ENCODE measurements at regions not wholly inside any gene's neighbourhood (a gene's known extent, or its start where the extent isn't known, plus 50 kb on each side); places are given as distances from the start of the nearest gene placed in this dataset.

GRCh38 chr7:119335405-119335804, 937.6 kb upstream of the KCND2 start:
- no peak for TF ChIP-seq CTCF (IDR thresholded peaks at IDR 0.05; ENCODE audit: low read depth, low read length, missing input control)
- no peak for TF ChIP-seq GABPA (IDR thresholded peaks at IDR 0.05 in 1 of 2, conservative IDR thresholded peaks at IDR 0.05 in 1 of 2)
- no peak for TF ChIP-seq JUND (IDR thresholded peaks at IDR 0.05)
- TF ChIP-seq MAX (IDR thresholded peaks at IDR 0.05) = no peak
- TF ChIP-seq YY1 (IDR thresholded peaks at IDR 0.05) = no peak

Measured in liver (tissue), 3 donors.